Loucy (cell line): ENCODE measurements at regions not wholly inside any gene's neighbourhood (a gene's known extent, or its start where the extent isn't known, plus 50 kb on each side); places are given as distances from the start of the nearest gene placed in this dataset.

Experiments
- H2AFZ ChIP-seq: fragments of 200-600 bp; sonication (generic); 2 replicates; pipeline ENCODE4 v1.6.0; 2016; ENCODE audit warnings: antibody characterized with exemption, mild to moderate bottlenecking, low read length, moderate library complexity
- H3F3A ChIP-seq: fragments of 200-600 bp; 2 replicates; pipeline ENCODE4 v1.6.0; 2016; ENCODE audit warnings: antibody characterized with exemption, low read depth, mild to moderate bottlenecking
- H3K27me3 ChIP-seq: fragments of 200-600 bp; sonication (generic); 2 replicates; pipeline ENCODE4 v1.6.1; 2014; ENCODE audit warnings: low read length, mild to moderate bottlenecking; ENCODE audit not compliant: insufficient read depth, poor library complexity, severe bottlenecking
- H3K36me3 ChIP-seq: fragments of 200-600 bp; sonication (generic); 2 replicates; pipeline ENCODE4 v1.6.1; 2016; ENCODE audit warnings: low read length; ENCODE audit not compliant: insufficient read depth
- H3K4me1 ChIP-seq: fragments of 200-600 bp; sonication (generic); 2 replicates; pipeline ENCODE4 v1.5.1; 2014; ENCODE audit warnings: low read length, mild to moderate bottlenecking; ENCODE audit not compliant: insufficient read depth, poor library complexity, severe bottlenecking
- H3K4me2 ChIP-seq: fragments of 200-600 bp; sonication (generic); 2 replicates; pipeline ENCODE4 v1.6.0; 2014; ENCODE audit warnings: antibody characterized with exemption, low read length, low read depth, mild to moderate bottlenecking; ENCODE audit not compliant: poor library complexity, severe bottlenecking
- H3K4me3 ChIP-seq: fragments of 200-600 bp; sonication (generic); 2 replicates; pipeline ENCODE4 v1.5.1; 2014; ENCODE audit warnings: low read length, mild to moderate bottlenecking, mixed read lengths; ENCODE audit not compliant: poor library complexity, severe bottlenecking
- H3K79me2 ChIP-seq: fragments of 200-600 bp; sonication (generic); 2 replicates; pipeline ENCODE4 v1.6.1; 2014; ENCODE audit warnings: low read length; ENCODE audit not compliant: insufficient read depth
- H3K9ac ChIP-seq: fragments of 200-600 bp; sonication (generic); 2 replicates; pipeline ENCODE4 v1.6.0; 2014; ENCODE audit warnings: mild to moderate bottlenecking, low read depth, low read length, moderate library complexity; ENCODE audit not compliant: poor library complexity, severe bottlenecking
- H3K9me2 ChIP-seq: fragments of 200-600 bp; sonication (generic); replicated peaks from 2 replicates; pipeline ENCODE4 v1.6.1; 2016; ENCODE audit warnings: low read depth, low read length, mixed read lengths
- H3K9me3 ChIP-seq: fragments of 200-600 bp; sonication (generic); 2 replicates; pipeline ENCODE4 v1.6.1; 2014; ENCODE audit warnings: mild to moderate bottlenecking, antibody characterized with exemption, low read length, low read depth; ENCODE audit not compliant: insufficient read depth
- H4K20me1 ChIP-seq: fragments of 200-600 bp; sonication (generic); 2 replicates; pipeline ENCODE4 v1.6.0; 2014; ENCODE audit warnings: antibody characterized with exemption, low read length, mild to moderate bottlenecking; ENCODE audit not compliant: insufficient read depth, poor library complexity, severe bottlenecking
- CTCF ChIP-seq: fragments of 200-600 bp; sonication (generic); conservative IDR thresholded peaks from 2 replicates; pipeline ENCODE4 v1.5.1; 2014; ENCODE audit warnings: mild to moderate bottlenecking, antibody characterized with exemption, low read length
- EZH2phosphoT487 ChIP-seq: fragments of 200-600 bp; IDR thresholded peaks from 2 replicates; pipeline ENCODE4 v1.6.1; 2018; ENCODE audit warnings: antibody characterized with exemption, mild to moderate bottlenecking, moderate library complexity, borderline replicate concordance

- Histone ChIP-seq H3K4me2 (peak overlapping the region; percentile 52), H3K9me2 (no peaks in the 10 kb centered on the region), H3K4me3 (peak overlapping the region; percentile 53), H2AFZ (peak overlapping the region; percentile 84), H3K27me3 (no peaks in the 10 kb centered on the region), H3K9me3 (no peaks in the 10 kb centered on the region), H3K36me3 (no peaks in the 10 kb centered on the region), H3K4me1 (no peaks in the 10 kb centered on the region), H3F3A (no peaks in the 10 kb centered on the region), H3K9ac (no peak overlapping the region), H3K79me2 (no peaks in the 10 kb centered on the region), H4K20me1 (no peaks in the 10 kb centered on the region)
- TF ChIP-seq CTCF = no peak
- TF ChIP-seq EZH2phosphoT487 = no peak
Observed at GRCh38 chr4:92090887-92091286, 212.9 kb upstream of the GRID2 start.

- Histone ChIP-seq H2AFZ (peak overlapping the region; percentile 84), H3K4me3 (peak overlapping the region; percentile 53), H3K4me2 (peak overlapping the region; percentile 52), H3K4me1 (no peaks in the 10 kb centered on the region), H3K27me3 (no peaks in the 10 kb centered on the region), H3K9ac (no peak overlapping the region), H3F3A (no peaks in the 10 kb centered on the region), H3K9me2 (no peaks in the 10 kb centered on the region), H3K9me3 (no peaks in the 10 kb centered on the region), H3K36me3 (no peaks in the 10 kb centered on the region), H4K20me1 (no peaks in the 10 kb centered on the region), H3K79me2 (no peaks in the 10 kb centered on the region)
- TF ChIP-seq EZH2phosphoT487 (no peak), CTCF (peak; percentile 47)
Observed at GRCh38 chr4:92091335-92091734, 212.4 kb upstream of the GRID2 start.

- Histone ChIP-seq H3K27me3 (no peaks in the 10 kb centered on the region), H3K4me1 (no peaks in the 10 kb centered on the region), H3K79me2 (no peaks in the 10 kb centered on the region), H3K36me3 (no peaks in the 10 kb centered on the region), H3K4me2 (no peak overlapping the region), H3K4me3 (no peak overlapping the region), H3F3A (no peaks in the 10 kb centered on the region), H2AFZ (no peak overlapping the region), H3K9me3 (no peaks in the 10 kb centered on the region), H4K20me1 (no peaks in the 10 kb centered on the region), H3K9ac (no peak overlapping the region), H3K9me2 (no peaks in the 10 kb centered on the region)
- TF ChIP-seq CTCF (no peak), EZH2phosphoT487 (no peak)
Observed at GRCh38 chr4:92099861-92100260, 203.9 kb upstream of the GRID2 start.
